GM23338 (cell line): ENCODE measurements at regions not wholly inside any gene's neighbourhood (a gene's known extent, or its start where the extent isn't known, plus 50 kb on each side); places are given as distances from the start of the nearest gene placed in this dataset.

ENCODE experiments used
- ATAC-seq: fragments of 200-7000 bp; cut with Tn5 transposase; 3 replicates; pipeline ENCODE4 v1.9.1; 2020
- DNase-seq: peaks from one replicate; pipeline ENCODE4 v3.0.0-alpha.2; 2015; ENCODE audit warnings: low spot score
- H2AFZ ChIP-seq: fragments of 200-600 bp; sonication (generic); 2 replicates; pipeline ENCODE4 v1.8.0; 2016; ENCODE audit warnings: antibody characterized with exemption, mild to moderate bottlenecking, moderate library complexity
- H3F3A ChIP-seq: fragments of 200-600 bp; sonication (generic); replicated peaks from 2 replicates; pipeline ENCODE4 v1.8.0; 2017; ENCODE audit warnings: antibody characterized with exemption, mixed run types, low read depth
- H3K27ac ChIP-seq: fragments of 200-600 bp; sonication (generic); 2 replicates; pipeline ENCODE4 v1.6.1; 2016; ENCODE audit warnings: low read depth
- H3K27me3 ChIP-seq: fragments of 200-600 bp; sonication (generic); 2 replicates; pipeline ENCODE4 v1.8.0; 2016; ENCODE audit warnings: mild to moderate bottlenecking, mixed run types, moderate library complexity; ENCODE audit not compliant: insufficient read depth
- H3K36me3 ChIP-seq: fragments of 200-600 bp; sonication (generic); 2 replicates; pipeline ENCODE4 v1.8.0; 2016; ENCODE audit warnings: mild to moderate bottlenecking; ENCODE audit not compliant: insufficient read depth
- H3K4me1 ChIP-seq: fragments of 200-600 bp; sonication (generic); 2 replicates; pipeline ENCODE4 v1.8.0; 2016; ENCODE audit warnings: mild to moderate bottlenecking, moderate library complexity; ENCODE audit not compliant: insufficient read depth
- H3K4me2 ChIP-seq: fragments of 200-600 bp; sonication (generic); 2 replicates; pipeline ENCODE4 v1.7.1; 2017; ENCODE audit warnings: mixed run types
- H3K4me3 ChIP-seq: fragments of 200-600 bp; sonication (generic); 2 replicates; pipeline ENCODE4 v1.6.1; 2016; ENCODE audit warnings: mixed run types
- H3K79me2 ChIP-seq: fragments of 200-600 bp; sonication (generic); replicated peaks from 2 replicates; pipeline ENCODE4 v1.8.0; 2017; ENCODE audit warnings: mild to moderate bottlenecking; ENCODE audit not compliant: insufficient read depth
- H3K9me2 ChIP-seq: fragments of 200-600 bp; sonication (generic); 2 replicates; pipeline ENCODE4 v1.8.0; 2017; ENCODE audit not compliant: insufficient read depth
- H4K20me1 ChIP-seq: fragments of 200-600 bp; sonication (generic); replicated peaks from 2 replicates; pipeline ENCODE4 v1.8.0; 2017; ENCODE audit warnings: mild to moderate bottlenecking; ENCODE audit not compliant: insufficient read depth
- H3K27ac Mint-ChIP-seq: 2 replicates; pipeline ENCODE4 v1.8.0; 2020; ENCODE audit warnings: inconsistent platforms, mild to moderate bottlenecking, moderate library complexity, mixed read lengths
- H3K27me3 Mint-ChIP-seq: 3 replicates; pipeline ENCODE4 v1.8.0; 2022; ENCODE audit warnings: low read depth, mild to moderate bottlenecking, moderate library complexity, mixed read lengths, inconsistent platforms; ENCODE audit not compliant: insufficient read depth, poor library complexity
- H3K36me3 Mint-ChIP-seq: 3 replicates; pipeline ENCODE4 v1.8.0; 2021; ENCODE audit warnings: low read depth, mild to moderate bottlenecking, inconsistent platforms, moderate library complexity, mixed read lengths
- H3K4me1 Mint-ChIP-seq: 3 replicates; pipeline ENCODE4 v1.8.0; 2020; ENCODE audit warnings: mild to moderate bottlenecking, inconsistent platforms, mixed read lengths
- H3K4me3 Mint-ChIP-seq: 3 replicates; pipeline ENCODE4 v1.8.0; 2021; ENCODE audit warnings: moderate library complexity, mild to moderate bottlenecking, inconsistent platforms, mixed read lengths
- H3K9me3 Mint-ChIP-seq: 3 replicates; pipeline ENCODE4 v1.8.0; 2020; ENCODE audit warnings: moderate library complexity, mild to moderate bottlenecking, inconsistent platforms, mixed read lengths
- EZH2 ChIP-seq: fragments of 200-600 bp; sonication (generic); IDR thresholded peaks from one replicate; pipeline ENCODE4 v1.8.0; 2017; ENCODE audit warnings: antibody characterized with exemption, mild to moderate bottlenecking, low read depth; ENCODE audit not compliant: unreplicated experiment
- EZH2phosphoT487 ChIP-seq: fragments of 200-600 bp; sonication (generic); IDR thresholded peaks from one replicate; pipeline ENCODE4 v1.8.1; 2018; ENCODE audit warnings: antibody characterized with exemption; ENCODE audit not compliant: unreplicated experiment
- NANOG ChIP-seq: IDR thresholded peaks from 2 replicates; pipeline ENCODE4 v1.6.1; 2016; ENCODE audit warnings: antibody characterized with exemption, borderline replicate concordance
- STAT1 ChIP-seq: IDR thresholded peaks from one replicate; pipeline ENCODE4 v1.6.1; 2016; ENCODE audit warnings: antibody characterized with exemption; ENCODE audit not compliant: unreplicated experiment
- ZNF114 ChIP-seq: fragments of 250-450 bp; sonication (Bioruptor Pico); IDR thresholded peaks from 2 replicates; pipeline ENCODE4 v1.5.0; 2020; ENCODE audit warnings: mild to moderate bottlenecking, moderate library complexity
- TF ChIP-seq, protein P1 (sequence below): IDR thresholded peaks from one replicate; pipeline ENCODE4 v1.6.1; 2018; ENCODE audit warnings: antibody characterized with exemption; ENCODE audit not compliant: unreplicated experiment
- TF ChIP-seq, protein P2 (sequence below): IDR thresholded peaks from 2 replicates; pipeline ENCODE4 v1.6.1; 2016; ENCODE audit warnings: antibody characterized with exemption

- no peak for TF ChIP-seq EZH2
- no peak for TF ChIP-seq EZH2phosphoT487
These were observed 313.3 kb upstream of the ACTRT1 start (continued) for GRCh38 chrX:128365492-128365891.

GRCh38 chrX:128335671-128336070 is 283.5 kb upstream of the ACTRT1 start:
- Mint-ChIP-seq H3K4me3 (no peak overlapping the region), H3K4me1 (no peaks in the 10 kb centered on the region), H3K27ac (no peak overlapping the region), H3K27me3 (no peaks in the 10 kb centered on the region), H3K36me3 (no peaks in the 10 kb centered on the region), H3K9me3 (no peaks in the 10 kb centered on the region)
- Histone ChIP-seq H3K4me3 (no peak overlapping the region), H3K27ac (no peak overlapping the region), H3K4me1 (no peaks in the 10 kb centered on the region), H3K36me3 (no peaks in the 10 kb centered on the region), H3K4me2 (no peak overlapping the region), H3K79me2 (no peaks in the 10 kb centered on the region), H4K20me1 (no peaks in the 10 kb centered on the region), H3K9me2 (no peaks in the 10 kb centered on the region), H2AFZ (no peak overlapping the region), H3F3A (no peaks in the 10 kb centered on the region), H3K27me3 (no peaks in the 10 kb centered on the region)
- ATAC-seq = no peak
- no peak for DNase-seq
- TF ChIP-seq ZNF114 (CRISPR knock-in tag) (no peak), NANOG (no peak), EZH2 (no peak), EZH2phosphoT487 (no peak)
- TF ChIP-seq, protein P1, sequence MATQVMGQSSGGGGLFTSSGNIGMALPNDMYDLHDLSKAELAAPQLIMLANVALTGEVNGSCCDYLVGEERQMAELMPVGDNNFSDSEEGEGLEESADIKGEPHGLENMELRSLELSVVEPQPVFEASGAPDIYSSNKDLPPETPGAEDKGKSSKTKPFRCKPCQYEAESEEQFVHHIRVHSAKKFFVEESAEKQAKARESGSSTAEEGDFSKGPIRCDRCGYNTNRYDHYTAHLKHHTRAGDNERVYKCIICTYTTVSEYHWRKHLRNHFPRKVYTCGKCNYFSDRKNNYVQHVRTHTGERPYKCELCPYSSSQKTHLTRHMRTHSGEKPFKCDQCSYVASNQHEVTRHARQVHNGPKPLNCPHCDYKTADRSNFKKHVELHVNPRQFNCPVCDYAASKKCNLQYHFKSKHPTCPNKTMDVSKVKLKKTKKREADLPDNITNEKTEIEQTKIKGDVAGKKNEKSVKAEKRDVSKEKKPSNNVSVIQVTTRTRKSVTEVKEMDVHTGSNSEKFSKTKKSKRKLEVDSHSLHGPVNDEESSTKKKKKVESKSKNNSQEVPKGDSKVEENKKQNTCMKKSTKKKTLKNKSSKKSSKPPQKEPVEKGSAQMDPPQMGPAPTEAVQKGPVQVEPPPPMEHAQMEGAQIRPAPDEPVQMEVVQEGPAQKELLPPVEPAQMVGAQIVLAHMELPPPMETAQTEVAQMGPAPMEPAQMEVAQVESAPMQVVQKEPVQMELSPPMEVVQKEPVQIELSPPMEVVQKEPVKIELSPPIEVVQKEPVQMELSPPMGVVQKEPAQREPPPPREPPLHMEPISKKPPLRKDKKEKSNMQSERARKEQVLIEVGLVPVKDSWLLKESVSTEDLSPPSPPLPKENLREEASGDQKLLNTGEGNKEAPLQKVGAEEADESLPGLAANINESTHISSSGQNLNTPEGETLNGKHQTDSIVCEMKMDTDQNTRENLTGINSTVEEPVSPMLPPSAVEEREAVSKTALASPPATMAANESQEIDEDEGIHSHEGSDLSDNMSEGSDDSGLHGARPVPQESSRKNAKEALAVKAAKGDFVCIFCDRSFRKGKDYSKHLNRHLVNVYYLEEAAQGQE = no peak
- TF ChIP-seq, protein P2, sequence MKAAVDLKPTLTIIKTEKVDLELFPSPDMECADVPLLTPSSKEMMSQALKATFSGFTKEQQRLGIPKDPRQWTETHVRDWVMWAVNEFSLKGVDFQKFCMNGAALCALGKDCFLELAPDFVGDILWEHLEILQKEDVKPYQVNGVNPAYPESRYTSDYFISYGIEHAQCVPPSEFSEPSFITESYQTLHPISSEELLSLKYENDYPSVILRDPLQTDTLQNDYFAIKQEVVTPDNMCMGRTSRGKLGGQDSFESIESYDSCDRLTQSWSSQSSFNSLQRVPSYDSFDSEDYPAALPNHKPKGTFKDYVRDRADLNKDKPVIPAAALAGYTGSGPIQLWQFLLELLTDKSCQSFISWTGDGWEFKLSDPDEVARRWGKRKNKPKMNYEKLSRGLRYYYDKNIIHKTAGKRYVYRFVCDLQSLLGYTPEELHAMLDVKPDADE = no peak

- no peaks in the 10 kb centered on the region for H4K20me1 ChIP-seq
- no peak overlapping the region for H3K4me3 ChIP-seq
- H3K27me3 ChIP-seq = no peaks in the 10 kb centered on the region
- H3K4me1 Mint-ChIP-seq = no peaks in the 10 kb centered on the region
- no peaks in the 10 kb centered on the region for H3K9me2 ChIP-seq
- H3K27ac Mint-ChIP-seq = no peak overlapping the region
- no peaks in the 10 kb centered on the region for H3K9me3 Mint-ChIP-seq
- DNase-seq (no peak), ATAC-seq (no peak)
- no peak overlapping the region for H2AFZ ChIP-seq
- no peak overlapping the region for H3K4me3 Mint-ChIP-seq
- H3F3A ChIP-seq = no peaks in the 10 kb centered on the region
- H3K36me3 ChIP-seq = no peaks in the 10 kb centered on the region
- no peaks in the 10 kb centered on the region for H3K79me2 ChIP-seq
- no peak overlapping the region for H3K27ac ChIP-seq
- H3K4me1 ChIP-seq = no peaks in the 10 kb centered on the region
- H3K27me3 Mint-ChIP-seq = no peaks in the 10 kb centered on the region
- H3K4me2 ChIP-seq = no peak overlapping the region
- no peaks in the 10 kb centered on the region for H3K36me3 Mint-ChIP-seq
- no peak for TF ChIP-seq STAT1
- TF ChIP-seq, protein P1 = no peak
These were observed 282.6 kb upstream of the ACTRT1 start for GRCh38 chrX:128334821-128335220.
